ENCODE measurements at regions not wholly inside any gene's neighbourhood (a gene's known extent, or its start where the extent isn't known, plus 50 kb on each side); places are given as distances from the start of the nearest gene placed in this dataset.

DNA sequence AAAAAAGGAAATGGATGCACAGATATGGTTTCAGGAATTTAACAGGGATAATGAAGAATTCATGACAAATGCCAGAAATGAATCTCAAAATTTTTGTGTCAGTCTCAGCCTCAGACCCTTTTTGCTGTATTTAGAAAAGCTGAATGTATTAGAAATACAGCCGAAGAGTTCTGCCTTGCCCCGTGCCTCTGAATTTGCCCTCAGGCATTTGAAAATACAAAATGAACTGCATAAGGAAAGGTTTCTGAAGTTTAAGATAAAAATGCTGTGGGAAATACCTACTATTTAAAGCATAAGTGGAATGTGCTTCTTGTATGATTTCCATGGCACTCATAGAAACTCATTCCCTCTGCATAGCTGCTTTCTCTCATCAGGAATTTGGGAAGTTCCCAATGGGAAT, 1580.6 kb downstream of the DPP10 start:
- no peak overlapping the region for H2BK120ac ChIP-seq (replicated peaks; ENCODE audit: low read depth, low read length)
- no peak overlapping the region for H2BK12ac ChIP-seq (ENCODE audit: low read depth, low read length)
- H3K56ac ChIP-seq (replicated peaks; ENCODE audit: insufficient read length, low read depth, low read length) = no peak overlapping the region
- no peaks in the 10 kb centered on the region for H3K79me2 ChIP-seq (ENCODE audit: control insufficient read depth in 1 of 2, insufficient read depth in 2 of 2, low read length in 2 of 2)
- no peaks in the 10 kb centered on the region for H3K4me1 ChIP-seq (replicated peaks in 1 of 4; ENCODE audit: control insufficient read depth in 3 of 4, insufficient read depth in 4 of 4, low read length in 3 of 4)
- H3K9me3 ChIP-seq (ENCODE audit: insufficient read depth in 2 of 2, low read depth in 1 of 2, low read length in 1 of 2) = no peaks in the 10 kb centered on the region
- no peaks in the 10 kb centered on the region for H3K27me3 ChIP-seq (replicated peaks in 1 of 4; ENCODE audit: control insufficient read depth in 3 of 4, extremely low read depth in 1 of 4, insufficient read depth in 3 of 4, low read length in 3 of 4)
- no peak overlapping the region for H3K4me2 ChIP-seq (ENCODE audit: insufficient read depth in 1 of 2, low read depth in 2 of 2, low read length in 2 of 2)
- H4K20me1 ChIP-seq (replicated peaks in 1 of 2; ENCODE audit: control insufficient read depth in 1 of 2, insufficient read depth in 2 of 2, low read length in 2 of 2) = no peaks in the 10 kb centered on the region
- H3K79me1 ChIP-seq (ENCODE audit: low read depth, low read length) = no peaks in the 10 kb centered on the region
- no peaks in the 10 kb centered on the region for H3K36me3 ChIP-seq (ENCODE audit: control insufficient read depth in 2 of 4, insufficient read depth in 4 of 4, low read length in 3 of 4)
- H3K4ac ChIP-seq (replicated peaks; ENCODE audit: insufficient read length, low read depth, low read length) = no peak overlapping the region
- H4K5ac ChIP-seq (ENCODE audit: insufficient read length, low read depth, low read length) = no peak overlapping the region
- no peak overlapping the region for H2BK15ac ChIP-seq (ENCODE audit: low read length)
- DNase-seq (ENCODE audit: low read depth in 1 of 2, low spot score in 2 of 2) = no peak
- no peak for FAIRE-seq
- H3K18ac ChIP-seq (ENCODE audit: extremely low read depth, low read length) = no peak overlapping the region
- WGBS, 2 experiments (ENCODE audit: extremely low coverage in 1 of 2, insufficient coverage in 1 of 2, insufficient read length in 1 of 2, insufficient replicate concordance in 2 of 2, low coverage in 1 of 2, low lambda C conversion rate in 2 of 2, missing lambda C conversion rate in 1 of 2) = 96% methylated on average over 2 of the region's 2 CpGs; no CpG with 5 or more reads in 1 of the 2 experiments
- H3K23me2 ChIP-seq (ENCODE audit: low read depth, low read length) = no peaks in the 10 kb centered on the region
- H2AK5ac ChIP-seq (ENCODE audit: low read depth, low read length) = no peak overlapping the region
- no peak overlapping the region for H3K14ac ChIP-seq (ENCODE audit: insufficient read length)
- H4K8ac ChIP-seq (ENCODE audit: extremely low read depth, insufficient read depth, low read length) = no peak overlapping the region
- H3K4me3 ChIP-seq (ENCODE audit: extremely low read depth in 1 of 4, insufficient read depth in 2 of 4, low read depth in 3 of 4, low read length in 4 of 4) = no peak overlapping the region
- no peak overlapping the region for H3K23ac ChIP-seq (ENCODE audit: insufficient read length)
- H2BK5ac ChIP-seq (ENCODE audit: low read depth, low read length) = no peak overlapping the region
- H2AFZ ChIP-seq (ENCODE audit: low read length) = no peak overlapping the region
- ChIA-PET CTCF (ENCODE audit: partially characterized antibody) (interaction anchor here (0.6 kb wide), 1 partner anchor 287 kb away, joined by 3 read pairs; no protein-coding TSS in a partner anchor), POLR2A (ENCODE audit: partially characterized antibody) (no interaction called here)
- no peak overlapping the region for H3K27ac ChIP-seq (ENCODE audit: low read depth, low read length)
- H2BK20ac ChIP-seq (ENCODE audit: low read length) = no peak overlapping the region
- H4K91ac ChIP-seq (replicated peaks; ENCODE audit: insufficient read length, low read length) = no peak overlapping the region
- H3K9ac ChIP-seq (replicated peaks in 1 of 4; ENCODE audit: extremely low read depth in 1 of 4, low read depth in 3 of 4, low read length in 3 of 4) = no peak overlapping the region
- TF ChIP-seq SP4 (IDR thresholded peaks at IDR 0.05; ENCODE audit: low read length) = no peak
- no peak for TF ChIP-seq CHD2 (IDR thresholded peaks at IDR 0.05; ENCODE audit: low read length)
- TF ChIP-seq PHF8 (conservative IDR thresholded peaks at IDR 0.05; ENCODE audit: low read depth, low read length) = no peak
- TF ChIP-seq, protein P1, sequence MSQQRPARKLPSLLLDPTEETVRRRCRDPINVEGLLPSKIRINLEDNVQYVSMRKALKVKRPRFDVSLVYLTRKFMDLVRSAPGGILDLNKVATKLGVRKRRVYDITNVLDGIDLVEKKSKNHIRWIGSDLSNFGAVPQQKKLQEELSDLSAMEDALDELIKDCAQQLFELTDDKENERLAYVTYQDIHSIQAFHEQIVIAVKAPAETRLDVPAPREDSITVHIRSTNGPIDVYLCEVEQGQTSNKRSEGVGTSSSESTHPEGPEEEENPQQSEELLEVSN (IDR thresholded peaks at IDR 0.05) = no peak
- no peak for TF ChIP-seq RBBP5 (IDR thresholded peaks at IDR 0.05; ENCODE audit: borderline replicate concordance, low read depth, low read length)
- no peak for TF ChIP-seq EZH2 (IDR thresholded peaks at IDR 0.05; ENCODE audit: low read depth, low read length, severe bottlenecking)
- no peak for TF ChIP-seq YY1 (IDR thresholded peaks at IDR 0.05; ENCODE audit: low read depth, low read length)
- TF ChIP-seq, protein P2, sequence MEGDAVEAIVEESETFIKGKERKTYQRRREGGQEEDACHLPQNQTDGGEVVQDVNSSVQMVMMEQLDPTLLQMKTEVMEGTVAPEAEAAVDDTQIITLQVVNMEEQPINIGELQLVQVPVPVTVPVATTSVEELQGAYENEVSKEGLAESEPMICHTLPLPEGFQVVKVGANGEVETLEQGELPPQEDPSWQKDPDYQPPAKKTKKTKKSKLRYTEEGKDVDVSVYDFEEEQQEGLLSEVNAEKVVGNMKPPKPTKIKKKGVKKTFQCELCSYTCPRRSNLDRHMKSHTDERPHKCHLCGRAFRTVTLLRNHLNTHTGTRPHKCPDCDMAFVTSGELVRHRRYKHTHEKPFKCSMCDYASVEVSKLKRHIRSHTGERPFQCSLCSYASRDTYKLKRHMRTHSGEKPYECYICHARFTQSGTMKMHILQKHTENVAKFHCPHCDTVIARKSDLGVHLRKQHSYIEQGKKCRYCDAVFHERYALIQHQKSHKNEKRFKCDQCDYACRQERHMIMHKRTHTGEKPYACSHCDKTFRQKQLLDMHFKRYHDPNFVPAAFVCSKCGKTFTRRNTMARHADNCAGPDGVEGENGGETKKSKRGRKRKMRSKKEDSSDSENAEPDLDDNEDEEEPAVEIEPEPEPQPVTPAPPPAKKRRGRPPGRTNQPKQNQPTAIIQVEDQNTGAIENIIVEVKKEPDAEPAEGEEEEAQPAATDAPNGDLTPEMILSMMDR (IDR thresholded peaks at IDR 0.05; ENCODE audit: control extremely low read depth in 1 of 3, insufficient read depth in 1 of 3, low read depth in 1 of 3, low read length in 3 of 3) = no peak
- no peak for TF ChIP-seq KDM4A (IDR thresholded peaks at IDR 0.05; ENCODE audit: low read depth, low read length, severe bottlenecking)
- TF ChIP-seq CBX8 (IDR thresholded peaks at IDR 0.05; ENCODE audit: borderline replicate concordance, low read depth, low read length) = no peak
- no peak for TF ChIP-seq CTBP2 (IDR thresholded peaks at IDR 0.05; ENCODE audit: borderline replicate concordance, insufficient read depth, insufficient read length, low read length)
- no peak for TF ChIP-seq HDAC6 (IDR thresholded peaks at IDR 0.05; ENCODE audit: low read depth, low read length)

Data from H1 (cell line).